ENCODE measurements at regions not wholly inside any gene's neighbourhood (a gene's known extent, or its start where the extent isn't known, plus 50 kb on each side); places are given as distances from the start of the nearest gene placed in this dataset.

- no peaks in the 10 kb centered on the region for H3K79me2 ChIP-seq (ENCODE audit: control insufficient read depth, insufficient read depth, low read length, poor library complexity)
- no peaks in the 10 kb centered on the region for H3K4me1 ChIP-seq (ENCODE audit: control insufficient read depth in 1 of 2, insufficient read depth in 2 of 2, low read length in 2 of 2)
- no peak overlapping the region for H4K12ac ChIP-seq (ENCODE audit: low read depth, low read length)
- no peak overlapping the region for H2BK120ac ChIP-seq (ENCODE audit: insufficient read depth, low read length, poor library complexity)
- H3K18ac ChIP-seq (ENCODE audit: low read length) = no peak overlapping the region
- no peak overlapping the region for H2BK5ac ChIP-seq (ENCODE audit: low read depth, low read length, poor library complexity)
- no peak overlapping the region for H3K14ac ChIP-seq (ENCODE audit: low read length)
- no peak overlapping the region for H3K27ac ChIP-seq (ENCODE audit: low read depth, low read length)
- no peak overlapping the region for H3K4me3 ChIP-seq (ENCODE audit: low read depth, low read length)
- H3K23ac ChIP-seq (ENCODE audit: low read length) = no peak overlapping the region
- H3K9me3 ChIP-seq (ENCODE audit: insufficient read depth, low read depth, low read length) = no peaks in the 10 kb centered on the region
- H2AFZ ChIP-seq (ENCODE audit: insufficient read depth, low read length, poor library complexity) = no peak overlapping the region
- no peaks in the 10 kb centered on the region for H3K27me3 ChIP-seq (ENCODE audit: insufficient read depth, low read length)
- H3K9ac ChIP-seq (ENCODE audit: low read length) = no peak overlapping the region
- H3K4ac ChIP-seq (ENCODE audit: low read depth, low read length) = no peak overlapping the region
- no peak overlapping the region for H3K4me2 ChIP-seq (ENCODE audit: low read length)
- H2BK12ac ChIP-seq (ENCODE audit: low read length) = no peak overlapping the region
- no peak for DNase-seq
- no CpG with 5 or more reads among the region's 3 CpGs for whole genome bisulfite sequencing (ENCODE audit: extremely low coverage, insufficient coverage, insufficient read length)
- H3K36me3 ChIP-seq (ENCODE audit: control insufficient read depth in 1 of 2, insufficient read depth in 2 of 2, low read length in 2 of 2) = no peaks in the 10 kb centered on the region
- no peak overlapping the region for H4K91ac ChIP-seq (ENCODE audit: low read depth, low read length)
- no peak overlapping the region for H2AK5ac ChIP-seq (ENCODE audit: low read length)
- H3K79me1 ChIP-seq (ENCODE audit: low read length) = no peaks in the 10 kb centered on the region
- no peak overlapping the region for H4K8ac ChIP-seq (ENCODE audit: low read depth, low read length)
Measured at GRCh38 chr18:59834267-59834666, 65.5 kb upstream of the PMAIP1 start.

- H3K18ac ChIP-seq (ENCODE audit: low read length) = no peak overlapping the region
- no peaks in the 10 kb centered on the region for H3K27me3 ChIP-seq (ENCODE audit: insufficient read depth, low read length)
- no peak overlapping the region for H3K23ac ChIP-seq (ENCODE audit: low read length)
- H4K12ac ChIP-seq (ENCODE audit: low read depth, low read length) = no peak overlapping the region
- DNase-seq = no peak
- no CpG with 5 or more reads among the region's 3 CpGs for WGBS (ENCODE audit: extremely low coverage, insufficient coverage, insufficient read length)
- no peak overlapping the region for H3K9ac ChIP-seq (ENCODE audit: low read length)
- no peaks in the 10 kb centered on the region for H3K79me1 ChIP-seq (ENCODE audit: low read length)
- H3K27ac ChIP-seq (ENCODE audit: low read depth, low read length) = no peak overlapping the region
- H3K36me3 ChIP-seq (ENCODE audit: control insufficient read depth in 1 of 2, insufficient read depth in 2 of 2, low read length in 2 of 2) = no peaks in the 10 kb centered on the region
- no peak overlapping the region for H3K4ac ChIP-seq (ENCODE audit: low read depth, low read length)
- H3K4me1 ChIP-seq (ENCODE audit: control insufficient read depth in 1 of 2, insufficient read depth in 2 of 2, low read length in 2 of 2) = no peaks in the 10 kb centered on the region
- H2BK12ac ChIP-seq (ENCODE audit: low read length) = no peak overlapping the region
- no peak overlapping the region for H4K8ac ChIP-seq (ENCODE audit: low read depth, low read length)
- no peak overlapping the region for H3K4me2 ChIP-seq (ENCODE audit: low read length)
- H4K91ac ChIP-seq (ENCODE audit: low read depth, low read length) = no peak overlapping the region
- no peaks in the 10 kb centered on the region for H3K79me2 ChIP-seq (ENCODE audit: control insufficient read depth, insufficient read depth, low read length, poor library complexity)
- no peak overlapping the region for H2BK120ac ChIP-seq (ENCODE audit: insufficient read depth, low read length, poor library complexity)
- H3K4me3 ChIP-seq (ENCODE audit: low read depth, low read length) = no peak overlapping the region
- no peak overlapping the region for H3K14ac ChIP-seq (ENCODE audit: low read length)
- H2AFZ ChIP-seq (ENCODE audit: insufficient read depth, low read length, poor library complexity) = no peak overlapping the region
- H3K9me3 ChIP-seq (ENCODE audit: insufficient read depth, low read depth, low read length) = no peaks in the 10 kb centered on the region
- H2AK5ac ChIP-seq (ENCODE audit: low read length) = no peak overlapping the region
- no peak overlapping the region for H2BK5ac ChIP-seq (ENCODE audit: low read depth, low read length, poor library complexity)
Measured at GRCh38 chr18:59833785-59834184, 66.0 kb upstream of the PMAIP1 start.

- Histone ChIP-seq H2AK5ac (ENCODE audit: low read length) (no peak overlapping the region), H3K27ac (ENCODE audit: low read depth, low read length) (no peak overlapping the region), H2BK12ac (ENCODE audit: low read length) (no peak overlapping the region), H3K4me2 (ENCODE audit: low read length) (no peak overlapping the region), H3K79me2 (ENCODE audit: control insufficient read depth, insufficient read depth, low read length, poor library complexity) (no peaks in the 10 kb centered on the region), H2BK5ac (ENCODE audit: low read depth, low read length, poor library complexity) (no peak overlapping the region), H3K9ac (ENCODE audit: low read length) (no peak overlapping the region), H4K12ac (ENCODE audit: low read depth, low read length) (no peak overlapping the region), H3K9me3 (ENCODE audit: insufficient read depth, low read depth, low read length) (peaks cover 2% of the 10 kb centered on the region), H3K36me3 (ENCODE audit: control insufficient read depth in 1 of 2, insufficient read depth in 2 of 2, low read length in 2 of 2) (no peaks in the 10 kb centered on the region), H2BK120ac (ENCODE audit: insufficient read depth, low read length, poor library complexity) (no peak overlapping the region), H3K79me1 (ENCODE audit: low read length) (no peaks in the 10 kb centered on the region), H2AFZ (ENCODE audit: insufficient read depth, low read length, poor library complexity) (no peak overlapping the region), H3K27me3 (ENCODE audit: insufficient read depth, low read length) (no peaks in the 10 kb centered on the region), H3K23ac (ENCODE audit: low read length) (no peak overlapping the region), H3K14ac (ENCODE audit: low read length) (no peak overlapping the region), H3K4ac (ENCODE audit: low read depth, low read length) (no peak overlapping the region), H3K4me1 (ENCODE audit: control insufficient read depth in 1 of 2, insufficient read depth in 2 of 2, low read length in 2 of 2) (no peaks in the 10 kb centered on the region), H4K91ac (ENCODE audit: low read depth, low read length) (no peak overlapping the region), H3K18ac (ENCODE audit: low read length) (no peak overlapping the region), H4K8ac (ENCODE audit: low read depth, low read length) (no peak overlapping the region), H3K4me3 (ENCODE audit: low read depth, low read length) (no peak overlapping the region)
- no CpG with 5 or more reads among the region's 12 CpGs for WGBS (ENCODE audit: extremely low coverage, insufficient coverage, insufficient read length)
- peak; percentile 56 to 89 for DNase-seq
Measured at GRCh38 chr18:59823596-59824195, 76.1 kb upstream of the PMAIP1 start.

GRCh38 chr18:59822612-59823550 lies 76.9 kb upstream of the PMAIP1 start:
- no peak overlapping the region for H2AFZ ChIP-seq (ENCODE audit: insufficient read depth, low read length, poor library complexity)
- H3K4me2 ChIP-seq (ENCODE audit: low read length) = no peak overlapping the region
- no peaks in the 10 kb centered on the region for H3K36me3 ChIP-seq (ENCODE audit: control insufficient read depth in 1 of 2, insufficient read depth in 2 of 2, low read length in 2 of 2)
- WGBS (ENCODE audit: extremely low coverage, insufficient coverage, insufficient read length) = no CpG with 5 or more reads among the region's 7 CpGs
- no peak overlapping the region for H3K4me3 ChIP-seq (ENCODE audit: low read depth, low read length)
- H4K8ac ChIP-seq (ENCODE audit: low read depth, low read length) = no peak overlapping the region
- no peak overlapping the region for H2BK12ac ChIP-seq (ENCODE audit: low read length)
- no peak overlapping the region for H3K9ac ChIP-seq (ENCODE audit: low read length)
- H3K4me1 ChIP-seq (ENCODE audit: control insufficient read depth in 1 of 2, insufficient read depth in 2 of 2, low read length in 2 of 2) = no peaks in the 10 kb centered on the region
- H2BK5ac ChIP-seq (ENCODE audit: low read depth, low read length, poor library complexity) = no peak overlapping the region
- H3K14ac ChIP-seq (ENCODE audit: low read length) = no peak overlapping the region
- H3K4ac ChIP-seq (ENCODE audit: low read depth, low read length) = no peak overlapping the region
- no peak overlapping the region for H2BK120ac ChIP-seq (ENCODE audit: insufficient read depth, low read length, poor library complexity)
- no peaks in the 10 kb centered on the region for H3K79me2 ChIP-seq (ENCODE audit: control insufficient read depth, insufficient read depth, low read length, poor library complexity)
- H3K27me3 ChIP-seq (ENCODE audit: insufficient read depth, low read length) = no peaks in the 10 kb centered on the region
- H3K23ac ChIP-seq (ENCODE audit: low read length) = no peak overlapping the region
- no peak overlapping the region for H4K91ac ChIP-seq (ENCODE audit: low read depth, low read length)
- no peak overlapping the region for H3K27ac ChIP-seq (ENCODE audit: low read depth, low read length)
- H4K12ac ChIP-seq (ENCODE audit: low read depth, low read length) = no peak overlapping the region
- peaks cover 2% of the 10 kb centered on the region for H3K9me3 ChIP-seq (ENCODE audit: insufficient read depth, low read depth, low read length)
- H3K18ac ChIP-seq (ENCODE audit: low read length) = no peak overlapping the region
- no peaks in the 10 kb centered on the region for H3K79me1 ChIP-seq (ENCODE audit: low read length)
- DNase-seq = no peak
- no peak overlapping the region for H2AK5ac ChIP-seq (ENCODE audit: low read length)
